ENCODE measurements at regions not wholly inside any gene's neighbourhood (a gene's known extent, or its start where the extent isn't known, plus 50 kb on each side); places are given as distances from the start of the nearest gene placed in this dataset.

DNA sequence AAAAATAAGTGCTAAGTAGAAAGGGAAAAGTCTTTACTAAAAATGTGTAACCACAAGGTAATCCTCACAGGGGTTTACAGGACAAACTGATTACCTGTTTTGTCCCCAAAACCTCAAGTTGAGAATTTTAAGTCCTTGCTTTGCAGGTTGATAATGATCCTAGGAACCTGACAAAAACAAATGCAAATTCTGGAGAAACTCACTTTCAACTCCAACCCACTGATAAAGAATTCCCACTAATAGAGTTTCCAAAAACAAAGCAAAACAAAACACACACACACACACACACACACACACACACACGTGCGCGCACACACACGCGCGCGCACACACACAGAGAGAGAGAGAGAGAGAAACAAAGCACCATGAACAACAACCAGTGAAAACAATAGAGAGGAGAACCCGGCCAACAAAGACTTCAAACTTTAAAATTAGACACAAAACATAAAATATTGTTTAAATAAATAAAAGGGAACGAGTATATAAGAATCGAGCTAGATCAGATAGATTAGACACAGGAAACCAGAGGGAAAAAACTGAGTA is 187.0 kb upstream of the FOXN3 start:
- Histone ChIP-seq H3K4me3 (ENCODE audit: low read length) (no peak overlapping the region), H3K36me3 (ENCODE audit: insufficient read depth, low read length) (no peaks in the 10 kb centered on the region), H3F3A (ENCODE audit: insufficient read depth, low read length, poor library complexity, severe bottlenecking) (no peaks in the 10 kb centered on the region), H3K79me2 (replicated peaks; ENCODE audit: insufficient read depth, low read length) (no peaks in the 10 kb centered on the region), H4K20me1 (ENCODE audit: insufficient read depth) (no peaks in the 10 kb centered on the region), H2AFZ (ENCODE audit: low read depth, low read length) (no peak overlapping the region), H3K27me3 (ENCODE audit: insufficient read depth, low read depth, low read length) (no peaks in the 10 kb centered on the region), H3K4me2 (ENCODE audit: low read length) (no peak overlapping the region), H3K9me2 (ENCODE audit: insufficient read depth, low read length) (no peaks in the 10 kb centered on the region), H3K9ac (ENCODE audit: low read length) (no peak overlapping the region), H3K9me3 (ENCODE audit: low read length) (peaks cover 9% of the 10 kb centered on the region), H3K27ac (ENCODE audit: low read length) (no peak overlapping the region)
- TF ChIP-seq POLR2AphosphoS5 (IDR thresholded peaks at IDR 0.05) (no peak), TAF1 (IDR thresholded peaks at IDR 0.05; ENCODE audit: low read depth) (no peak), MXI1 (conservative IDR thresholded peaks at IDR 0.05; ENCODE audit: poor library complexity, severe bottlenecking) (no peak), SMC3 (conservative IDR thresholded peaks at IDR 0.05; ENCODE audit: poor library complexity) (no peak), EP300 (conservative IDR thresholded peaks at IDR 0.05; ENCODE audit: poor library complexity, severe bottlenecking) (no peak), RAD21 (conservative IDR thresholded peaks at IDR 0.05) (no peak), EZH2 (IDR thresholded peaks at IDR 0.05; ENCODE audit: borderline replicate concordance, insufficient read depth, low read length, poor library complexity, severe bottlenecking) (no peak)
- TF ChIP-seq, protein P1, sequence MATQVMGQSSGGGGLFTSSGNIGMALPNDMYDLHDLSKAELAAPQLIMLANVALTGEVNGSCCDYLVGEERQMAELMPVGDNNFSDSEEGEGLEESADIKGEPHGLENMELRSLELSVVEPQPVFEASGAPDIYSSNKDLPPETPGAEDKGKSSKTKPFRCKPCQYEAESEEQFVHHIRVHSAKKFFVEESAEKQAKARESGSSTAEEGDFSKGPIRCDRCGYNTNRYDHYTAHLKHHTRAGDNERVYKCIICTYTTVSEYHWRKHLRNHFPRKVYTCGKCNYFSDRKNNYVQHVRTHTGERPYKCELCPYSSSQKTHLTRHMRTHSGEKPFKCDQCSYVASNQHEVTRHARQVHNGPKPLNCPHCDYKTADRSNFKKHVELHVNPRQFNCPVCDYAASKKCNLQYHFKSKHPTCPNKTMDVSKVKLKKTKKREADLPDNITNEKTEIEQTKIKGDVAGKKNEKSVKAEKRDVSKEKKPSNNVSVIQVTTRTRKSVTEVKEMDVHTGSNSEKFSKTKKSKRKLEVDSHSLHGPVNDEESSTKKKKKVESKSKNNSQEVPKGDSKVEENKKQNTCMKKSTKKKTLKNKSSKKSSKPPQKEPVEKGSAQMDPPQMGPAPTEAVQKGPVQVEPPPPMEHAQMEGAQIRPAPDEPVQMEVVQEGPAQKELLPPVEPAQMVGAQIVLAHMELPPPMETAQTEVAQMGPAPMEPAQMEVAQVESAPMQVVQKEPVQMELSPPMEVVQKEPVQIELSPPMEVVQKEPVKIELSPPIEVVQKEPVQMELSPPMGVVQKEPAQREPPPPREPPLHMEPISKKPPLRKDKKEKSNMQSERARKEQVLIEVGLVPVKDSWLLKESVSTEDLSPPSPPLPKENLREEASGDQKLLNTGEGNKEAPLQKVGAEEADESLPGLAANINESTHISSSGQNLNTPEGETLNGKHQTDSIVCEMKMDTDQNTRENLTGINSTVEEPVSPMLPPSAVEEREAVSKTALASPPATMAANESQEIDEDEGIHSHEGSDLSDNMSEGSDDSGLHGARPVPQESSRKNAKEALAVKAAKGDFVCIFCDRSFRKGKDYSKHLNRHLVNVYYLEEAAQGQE (IDR thresholded peaks at IDR 0.05; ENCODE audit: borderline replicate concordance) = no peak
- TF ChIP-seq, protein P2, sequence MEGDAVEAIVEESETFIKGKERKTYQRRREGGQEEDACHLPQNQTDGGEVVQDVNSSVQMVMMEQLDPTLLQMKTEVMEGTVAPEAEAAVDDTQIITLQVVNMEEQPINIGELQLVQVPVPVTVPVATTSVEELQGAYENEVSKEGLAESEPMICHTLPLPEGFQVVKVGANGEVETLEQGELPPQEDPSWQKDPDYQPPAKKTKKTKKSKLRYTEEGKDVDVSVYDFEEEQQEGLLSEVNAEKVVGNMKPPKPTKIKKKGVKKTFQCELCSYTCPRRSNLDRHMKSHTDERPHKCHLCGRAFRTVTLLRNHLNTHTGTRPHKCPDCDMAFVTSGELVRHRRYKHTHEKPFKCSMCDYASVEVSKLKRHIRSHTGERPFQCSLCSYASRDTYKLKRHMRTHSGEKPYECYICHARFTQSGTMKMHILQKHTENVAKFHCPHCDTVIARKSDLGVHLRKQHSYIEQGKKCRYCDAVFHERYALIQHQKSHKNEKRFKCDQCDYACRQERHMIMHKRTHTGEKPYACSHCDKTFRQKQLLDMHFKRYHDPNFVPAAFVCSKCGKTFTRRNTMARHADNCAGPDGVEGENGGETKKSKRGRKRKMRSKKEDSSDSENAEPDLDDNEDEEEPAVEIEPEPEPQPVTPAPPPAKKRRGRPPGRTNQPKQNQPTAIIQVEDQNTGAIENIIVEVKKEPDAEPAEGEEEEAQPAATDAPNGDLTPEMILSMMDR (IDR thresholded peaks at IDR 0.05; ENCODE audit: poor library complexity, severe bottlenecking) = no peak

DNA sequence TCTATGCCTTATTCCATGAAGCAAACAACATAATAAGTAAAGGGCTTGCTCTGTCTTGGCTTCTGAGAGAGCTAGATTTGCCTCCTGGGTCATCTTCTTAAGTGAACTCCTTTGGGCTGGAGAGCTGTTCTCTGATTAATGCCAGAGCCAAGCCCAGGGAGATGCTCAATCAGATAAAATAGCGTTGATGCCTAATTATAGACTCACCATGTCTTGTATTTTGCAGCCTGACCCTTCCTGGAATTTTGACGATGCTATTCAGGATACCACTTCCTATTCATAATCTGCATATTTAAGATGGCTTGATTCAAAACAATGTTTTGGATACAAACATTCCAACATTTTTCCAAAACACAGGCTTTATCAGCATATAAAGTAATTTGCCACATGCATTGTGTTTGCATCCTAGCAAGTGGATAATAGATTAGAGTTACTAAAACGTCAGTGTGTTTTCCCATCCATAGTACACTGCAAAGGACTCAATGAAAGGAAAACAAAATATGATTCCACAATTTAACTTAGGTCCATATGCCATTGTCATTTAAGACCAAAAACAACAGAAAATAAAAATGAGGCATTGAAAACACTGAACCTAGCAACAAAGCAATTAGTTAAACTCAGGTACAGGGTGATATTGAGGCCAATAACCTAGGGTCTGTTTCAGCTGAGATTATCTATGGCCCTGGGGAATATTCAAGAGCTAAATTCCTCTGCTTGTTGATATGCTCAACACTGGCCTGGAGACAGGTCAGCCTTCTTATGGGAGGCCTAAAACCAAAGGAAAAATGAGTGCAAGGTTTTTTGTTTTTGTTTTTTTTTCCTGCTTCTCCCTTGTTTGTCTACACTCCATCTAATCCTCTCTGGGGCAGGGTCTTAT is 184.2 kb upstream of the FOXN3 start:
- Histone ChIP-seq H3F3A (ENCODE audit: insufficient read depth, low read length, poor library complexity, severe bottlenecking) (no peaks in the 10 kb centered on the region), H3K4me3 (ENCODE audit: low read length) (no peak overlapping the region), H4K20me1 (ENCODE audit: insufficient read depth) (no peaks in the 10 kb centered on the region), H3K27ac (ENCODE audit: low read length) (no peak overlapping the region), H3K9ac (ENCODE audit: low read length) (no peak overlapping the region), H3K9me3 (ENCODE audit: low read length) (peaks cover 14% of the 10 kb centered on the region), H2AFZ (ENCODE audit: low read depth, low read length) (no peak overlapping the region), H3K27me3 (ENCODE audit: insufficient read depth, low read depth, low read length) (no peaks in the 10 kb centered on the region), H3K9me2 (ENCODE audit: insufficient read depth, low read length) (no peaks in the 10 kb centered on the region), H3K4me2 (ENCODE audit: low read length) (no peak overlapping the region), H3K79me2 (replicated peaks; ENCODE audit: insufficient read depth, low read length) (no peaks in the 10 kb centered on the region), H3K36me3 (ENCODE audit: insufficient read depth, low read length) (no peaks in the 10 kb centered on the region)
- TF ChIP-seq MXI1 (conservative IDR thresholded peaks at IDR 0.05; ENCODE audit: poor library complexity, severe bottlenecking) = no peak
- no peak for TF ChIP-seq TAF1 (IDR thresholded peaks at IDR 0.05; ENCODE audit: low read depth)
- no peak for TF ChIP-seq EP300 (conservative IDR thresholded peaks at IDR 0.05; ENCODE audit: poor library complexity, severe bottlenecking)
- TF ChIP-seq SMC3 (conservative IDR thresholded peaks at IDR 0.05; ENCODE audit: poor library complexity) = no peak
- no peak for TF ChIP-seq RAD21 (conservative IDR thresholded peaks at IDR 0.05)
- no peak for TF ChIP-seq EZH2 (IDR thresholded peaks at IDR 0.05; ENCODE audit: borderline replicate concordance, insufficient read depth, low read length, poor library complexity, severe bottlenecking)
- TF ChIP-seq POLR2AphosphoS5 (IDR thresholded peaks at IDR 0.05) = no peak
- TF ChIP-seq, protein P2 (IDR thresholded peaks at IDR 0.05; ENCODE audit: poor library complexity, severe bottlenecking) = no peak
- TF ChIP-seq, protein P1 (IDR thresholded peaks at IDR 0.05; ENCODE audit: borderline replicate concordance) = no peak

All from neural cell (in vitro differentiated cells).